Stimulated activated effector memory CD8-positive, alpha-beta T cell treated with anti-CD3 and anti-CD28 coated beads, Interleukin-12 subunit alpha, Interleukin-12 subunit beta, amount 100 ng/mL, for 72 hours (primary cell): ENCODE measurements at regions not wholly inside any gene's neighbourhood (a gene's known extent, or its start where the extent isn't known, plus 50 kb on each side); places are given as distances from the start of the nearest gene placed in this dataset.

Experiments
- ATAC-seq: fragments of 150-1000 bp; cut with Tn5 transposase; 2 replicates; pipeline ENCODE4 v1.10.0; 2021
- DNase-seq, 2 donors: peaks; one replicate each; pipeline ENCODE4 v3.0.0; 2021 to 2022; ENCODE audit warnings: low spot score in 2 of 2
- H3K27ac Mint-ChIP-seq: one replicate; pipeline ENCODE4 v1.8.0; 2022; ENCODE audit warnings: mild to moderate bottlenecking, mixed read lengths
- H3K36me3 Mint-ChIP-seq: one replicate; pipeline ENCODE4 v1.8.0; 2022; ENCODE audit warnings: mild to moderate bottlenecking, mixed read lengths
- H3K4me1 Mint-ChIP-seq: one replicate; pipeline ENCODE4 v1.8.0; 2022; ENCODE audit warnings: mixed read lengths
- H3K4me3 Mint-ChIP-seq: one replicate; pipeline ENCODE4 v1.8.0; 2022; ENCODE audit warnings: mild to moderate bottlenecking, mixed read lengths
- H3K9me3 Mint-ChIP-seq: one replicate; pipeline ENCODE4 v1.8.0; 2022; ENCODE audit warnings: mixed read lengths

DNA sequence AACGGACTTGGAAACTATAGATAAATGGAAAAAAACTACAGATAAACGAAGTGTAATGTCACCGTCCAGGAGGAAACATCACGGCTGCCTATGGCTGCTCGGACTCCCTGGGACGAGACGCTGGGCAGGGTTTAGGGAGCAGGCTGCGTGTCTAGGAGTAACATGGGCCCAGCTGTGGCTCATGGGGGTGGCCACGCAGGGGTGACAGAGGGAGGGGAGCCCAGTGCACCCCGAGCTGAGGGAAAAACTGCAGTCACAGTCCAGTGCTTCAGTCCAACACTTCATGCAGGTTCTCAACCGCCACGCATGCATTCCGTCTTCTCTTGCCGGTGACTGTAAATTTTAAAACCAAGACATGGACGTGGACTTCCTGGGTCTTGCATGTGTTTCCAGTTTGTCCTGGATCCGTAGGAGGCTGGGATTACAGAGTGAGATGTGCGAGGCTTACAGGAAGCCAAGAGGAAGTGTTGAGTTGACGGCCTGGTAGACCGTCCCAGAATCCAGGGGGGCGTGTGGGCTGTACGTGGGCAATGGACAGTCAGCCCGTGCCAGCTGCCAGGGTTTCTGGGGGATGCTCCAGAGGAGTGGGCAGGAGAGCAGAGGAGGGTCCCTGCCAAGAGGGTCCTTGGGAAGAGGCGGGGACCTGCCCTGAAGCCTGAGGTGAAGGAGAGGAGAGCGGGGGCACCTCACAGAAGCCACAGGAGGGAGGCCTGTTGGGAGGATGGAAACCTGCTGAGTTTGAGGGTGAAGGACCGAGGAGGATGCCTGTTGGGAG lies 691.4 kb downstream of the BRD1 start:
- Mint-ChIP-seq H3K4me1 (no peaks in the 10 kb centered on the region), H3K27ac (no peak overlapping the region), H3K9me3 (no peaks in the 10 kb centered on the region), H3K4me3 (no peak overlapping the region), H3K36me3 (no peaks in the 10 kb centered on the region)
- no peak for ATAC-seq
- no peak for DNase-seq

DNA sequence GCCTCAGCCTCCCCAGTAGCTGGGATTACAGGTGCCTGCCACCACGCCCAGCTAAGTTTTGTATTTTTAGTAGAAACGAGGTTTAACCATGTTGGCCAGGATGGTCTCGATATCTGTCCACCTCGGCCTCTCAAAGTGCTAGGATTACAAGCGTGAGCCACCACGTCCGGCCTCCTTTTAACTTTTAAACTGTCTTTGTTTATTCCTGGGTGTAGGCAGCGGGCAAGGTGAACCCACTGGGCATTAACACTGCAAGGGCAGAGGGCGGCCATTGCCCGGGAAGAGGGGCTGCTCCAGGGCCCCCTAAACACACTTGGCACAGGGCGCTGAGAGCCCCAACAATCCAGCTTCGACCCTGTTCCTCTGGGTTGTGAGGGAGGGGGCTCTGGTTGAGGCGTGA lies 693.6 kb downstream of the BRD1 start:
- Mint-ChIP-seq H3K9me3 (no peaks in the 10 kb centered on the region), H3K4me1 (no peaks in the 10 kb centered on the region), H3K4me3 (no peak overlapping the region), H3K27ac (no peak overlapping the region), H3K36me3 (no peaks in the 10 kb centered on the region)
- no peak for ATAC-seq
- no peak for DNase-seq

DNA sequence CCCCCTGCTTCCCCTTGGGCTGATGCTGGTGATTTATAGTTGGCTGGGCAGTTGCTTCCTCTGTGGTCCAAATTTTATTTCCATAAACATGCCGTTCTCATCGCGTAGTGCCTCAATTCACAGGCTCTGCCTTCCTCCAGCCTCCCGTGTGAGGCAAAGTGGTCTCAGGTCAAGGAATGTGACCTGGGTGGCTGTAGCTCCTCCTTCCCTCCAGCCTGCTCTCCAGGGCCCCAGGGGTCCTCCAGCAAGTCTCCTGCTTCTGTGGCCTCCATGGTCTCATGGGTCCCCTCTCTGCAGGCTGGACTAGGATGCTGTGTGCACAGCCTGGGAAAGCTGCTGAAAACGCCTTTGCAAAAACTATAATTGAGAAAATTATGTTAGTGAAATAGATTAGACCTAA lies 694.1 kb downstream of the BRD1 start:
- DNase-seq (no peak), ATAC-seq (no peak)
- H3K9me3 Mint-ChIP-seq, result no peaks in the 10 kb centered on the region
- no peaks in the 10 kb centered on the region for H3K4me1 Mint-ChIP-seq
- H3K36me3 Mint-ChIP-seq, result no peaks in the 10 kb centered on the region
- no peak overlapping the region for H3K4me3 Mint-ChIP-seq
- H3K27ac Mint-ChIP-seq, result no peak overlapping the region

DNA sequence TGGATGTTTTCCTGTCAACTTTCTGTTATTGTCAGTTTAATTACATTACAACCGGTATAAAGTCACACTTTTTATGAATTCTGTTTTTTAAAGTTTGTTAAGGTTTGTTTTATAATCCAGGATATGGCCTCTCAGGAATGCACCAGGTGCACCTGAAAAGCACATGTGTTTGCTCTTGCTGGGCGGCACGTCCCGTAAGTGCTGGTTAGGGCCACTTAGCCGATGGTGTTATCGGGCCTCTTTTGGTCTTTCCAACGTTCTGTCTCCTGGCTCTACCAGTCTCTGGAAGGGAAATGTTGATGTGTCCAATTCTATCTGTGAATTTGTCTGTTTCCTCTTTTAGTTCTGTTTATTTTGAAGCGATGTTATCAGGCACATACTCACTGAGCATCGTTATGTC lies 695.7 kb downstream of the BRD1 start:
- ATAC-seq, result no peak
- DNase-seq, result no peak
- H3K4me1 Mint-ChIP-seq, result no peaks in the 10 kb centered on the region
- H3K9me3 Mint-ChIP-seq, result no peaks in the 10 kb centered on the region
- H3K4me3 Mint-ChIP-seq, result no peak overlapping the region
- H3K36me3 Mint-ChIP-seq, result no peaks in the 10 kb centered on the region
- H3K27ac Mint-ChIP-seq, result no peak overlapping the region

DNA sequence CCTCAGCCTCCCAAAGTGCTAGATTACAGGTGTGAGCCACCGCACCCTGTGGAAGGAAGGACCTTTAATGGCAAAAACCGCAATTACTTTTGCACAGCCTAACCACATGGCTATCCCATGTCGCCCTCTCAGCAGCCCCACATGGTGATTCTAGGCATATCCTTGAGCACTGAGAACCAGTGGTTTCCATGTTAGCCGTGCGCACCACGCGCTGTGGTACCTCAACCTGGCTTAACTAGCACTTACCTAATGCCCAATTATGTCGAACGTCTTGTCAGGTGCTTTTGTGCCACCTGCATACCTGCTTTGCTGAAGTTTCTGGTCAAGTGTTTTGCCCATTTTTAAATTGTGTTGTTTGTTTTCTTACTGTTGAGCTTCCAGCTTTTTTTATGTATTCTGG lies 697.9 kb downstream of the BRD1 start:
- ATAC-seq, result no peak
- no peak overlapping the region for H3K27ac Mint-ChIP-seq
- no peaks in the 10 kb centered on the region for H3K4me1 Mint-ChIP-seq
- DNase-seq, result no peak
- no peaks in the 10 kb centered on the region for H3K9me3 Mint-ChIP-seq
- H3K4me3 Mint-ChIP-seq, result no peak overlapping the region
- H3K36me3 Mint-ChIP-seq, result no peaks in the 10 kb centered on the region

DNA sequence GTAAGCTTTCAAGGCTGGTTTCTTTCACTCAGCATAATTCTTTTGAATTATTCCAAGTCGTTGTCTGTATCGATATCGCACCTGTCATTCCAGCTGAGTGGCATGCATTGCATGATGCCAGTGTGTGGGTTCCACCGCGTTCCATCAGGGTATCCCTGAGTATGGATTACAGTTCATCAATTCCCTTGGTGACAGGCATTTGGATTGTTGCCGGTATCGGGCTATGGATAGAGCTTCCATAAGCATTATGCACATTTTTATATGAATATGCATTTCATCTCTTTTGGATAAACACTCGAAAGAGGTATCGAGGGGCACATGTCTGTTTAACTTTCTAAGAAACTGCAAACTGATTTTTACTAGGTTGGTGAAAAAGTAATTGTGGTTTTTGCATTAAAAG lies 698.8 kb downstream of the BRD1 start:
- H3K9me3 Mint-ChIP-seq, result no peaks in the 10 kb centered on the region
- H3K27ac Mint-ChIP-seq, result no peak overlapping the region
- H3K4me1 Mint-ChIP-seq, result no peaks in the 10 kb centered on the region
- H3K36me3 Mint-ChIP-seq, result no peaks in the 10 kb centered on the region
- ATAC-seq (no peak), DNase-seq (no peak)
- no peak overlapping the region for H3K4me3 Mint-ChIP-seq

DNA sequence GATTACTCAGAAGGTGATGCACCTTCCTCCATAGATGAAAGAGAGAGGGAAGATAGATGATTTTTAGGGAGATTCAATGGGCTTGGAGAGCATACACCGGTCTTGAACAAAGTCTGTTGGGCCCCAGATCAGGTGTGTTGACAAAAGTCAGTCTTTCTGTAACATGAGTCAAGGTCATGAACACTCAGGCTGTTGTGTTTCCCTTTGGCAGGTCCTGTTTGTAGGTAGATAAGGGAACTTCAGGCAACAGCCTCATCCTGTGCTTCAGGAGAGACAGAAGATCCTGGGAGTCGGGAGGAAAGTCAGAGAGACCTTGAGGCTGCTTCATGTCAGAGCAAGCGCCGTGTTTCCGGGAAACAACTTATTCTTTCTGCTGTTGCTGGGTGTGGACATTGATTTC lies 703.1 kb downstream of the BRD1 start:
- Mint-ChIP-seq H3K27ac (no peak overlapping the region), H3K4me1 (no peaks in the 10 kb centered on the region), H3K4me3 (no peak overlapping the region), H3K9me3 (no peaks in the 10 kb centered on the region), H3K36me3 (no peaks in the 10 kb centered on the region)
- no peak for ATAC-seq
- no peak for DNase-seq

DNA sequence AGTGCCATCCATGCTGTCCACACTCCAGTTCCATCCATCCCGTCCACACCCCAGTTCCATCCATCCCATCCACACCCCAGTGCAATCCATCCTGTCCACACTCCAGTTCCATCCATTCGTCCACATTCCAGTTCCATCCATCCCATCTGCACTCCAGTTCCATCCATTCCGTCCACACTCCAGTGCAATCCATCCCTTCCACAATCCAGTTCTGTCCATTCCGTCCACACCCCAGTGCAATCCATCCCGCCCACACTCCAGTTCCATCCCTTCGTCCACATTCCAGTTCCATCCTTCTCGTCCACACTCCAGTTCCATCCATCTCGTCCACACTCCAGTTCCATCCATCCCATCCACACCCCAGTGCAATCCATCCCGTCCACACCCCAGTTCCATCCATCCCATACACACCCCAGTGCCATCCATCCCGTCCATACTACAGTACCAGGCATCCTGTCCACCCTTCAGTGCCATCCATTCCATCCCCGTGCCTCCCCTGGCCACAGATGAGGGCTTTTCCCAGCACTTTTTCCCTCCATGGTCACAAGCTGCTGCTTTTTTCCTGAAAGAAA lies 704.0 kb downstream of the BRD1 start:
- Mint-ChIP-seq H3K4me1 (no peaks in the 10 kb centered on the region), H3K9me3 (no peaks in the 10 kb centered on the region), H3K36me3 (no peaks in the 10 kb centered on the region), H3K4me3 (no peak overlapping the region), H3K27ac (no peak overlapping the region)
- DNase-seq, result no peak
- ATAC-seq, result no peak

DNA sequence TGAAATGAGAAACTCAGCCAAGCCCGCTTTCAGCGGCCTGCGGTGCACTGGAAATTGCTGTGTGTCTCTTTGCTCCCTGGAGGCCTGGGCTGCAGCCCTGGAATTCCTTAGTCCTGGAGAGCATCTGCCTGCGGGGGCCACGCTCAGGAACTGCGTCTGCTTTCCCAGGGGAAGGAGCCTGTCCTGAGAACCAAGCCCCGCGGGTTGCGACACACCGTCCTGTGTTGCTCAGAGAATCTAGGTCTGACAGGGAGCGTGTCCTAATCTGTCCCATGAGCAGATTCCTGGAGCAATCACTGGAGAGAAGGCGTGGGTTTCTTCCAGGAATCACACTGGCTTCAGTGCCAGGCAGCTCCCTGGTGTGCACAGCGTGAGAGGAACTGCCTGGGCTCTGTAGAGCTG lies 708.1 kb downstream of the BRD1 start:
- DNase-seq (no peak), ATAC-seq (no peak)
- H3K4me3 Mint-ChIP-seq, result no peak overlapping the region
- no peaks in the 10 kb centered on the region for H3K9me3 Mint-ChIP-seq
- no peak overlapping the region for H3K27ac Mint-ChIP-seq
- no peaks in the 10 kb centered on the region for H3K36me3 Mint-ChIP-seq
- H3K4me1 Mint-ChIP-seq, result no peaks in the 10 kb centered on the region

DNA sequence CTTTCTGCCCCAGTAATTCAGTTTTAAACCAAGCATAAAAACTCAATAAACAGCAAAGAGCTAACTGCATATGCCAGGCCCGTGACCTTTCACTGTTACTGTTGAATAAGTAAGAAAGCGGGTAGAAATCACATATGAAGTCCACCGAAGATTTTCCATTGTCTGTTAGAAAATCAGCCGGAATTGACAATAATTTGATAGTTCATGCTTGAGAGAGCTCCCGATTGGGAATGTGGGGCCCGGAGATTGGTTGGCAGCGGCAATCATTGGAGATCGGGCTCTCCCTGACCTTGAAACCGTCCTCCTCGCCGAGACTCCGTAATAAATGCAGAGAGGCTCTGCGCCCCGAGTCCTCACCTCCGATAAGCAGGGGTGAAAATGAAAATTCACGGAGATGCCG lies 709.6 kb downstream of the BRD1 start:
- Mint-ChIP-seq H3K36me3 (no peaks in the 10 kb centered on the region), H3K4me1 (no peaks in the 10 kb centered on the region), H3K27ac (no peak overlapping the region), H3K4me3 (no peak overlapping the region), H3K9me3 (no peaks in the 10 kb centered on the region)
- ATAC-seq (no peak), DNase-seq (no peak)

DNA sequence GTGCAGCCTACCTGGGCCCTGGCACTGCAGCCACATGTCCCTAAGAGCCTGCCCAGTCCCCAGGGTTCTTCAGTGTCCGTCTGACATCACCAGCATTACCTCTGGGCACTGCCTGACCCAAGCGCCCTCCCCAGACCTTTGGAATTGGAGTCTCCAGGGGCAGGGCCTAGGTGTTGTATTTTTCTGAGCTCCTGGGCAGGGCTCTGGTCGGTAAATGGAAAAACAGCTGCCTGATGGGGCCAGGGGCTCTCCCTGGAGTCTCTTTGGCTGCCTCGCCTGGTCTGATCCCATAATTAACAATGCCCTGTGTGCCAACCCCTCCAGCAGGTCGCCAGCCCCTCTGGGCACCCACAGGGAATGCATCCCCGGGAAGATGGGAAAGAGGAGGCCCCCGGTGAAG lies 710.2 kb downstream of the BRD1 start:
- Mint-ChIP-seq H3K36me3 (no peaks in the 10 kb centered on the region), H3K4me3 (no peak overlapping the region), H3K9me3 (no peaks in the 10 kb centered on the region), H3K27ac (no peak overlapping the region), H3K4me1 (no peaks in the 10 kb centered on the region)
- ATAC-seq, result no peak
- DNase-seq, result no peak

DNA sequence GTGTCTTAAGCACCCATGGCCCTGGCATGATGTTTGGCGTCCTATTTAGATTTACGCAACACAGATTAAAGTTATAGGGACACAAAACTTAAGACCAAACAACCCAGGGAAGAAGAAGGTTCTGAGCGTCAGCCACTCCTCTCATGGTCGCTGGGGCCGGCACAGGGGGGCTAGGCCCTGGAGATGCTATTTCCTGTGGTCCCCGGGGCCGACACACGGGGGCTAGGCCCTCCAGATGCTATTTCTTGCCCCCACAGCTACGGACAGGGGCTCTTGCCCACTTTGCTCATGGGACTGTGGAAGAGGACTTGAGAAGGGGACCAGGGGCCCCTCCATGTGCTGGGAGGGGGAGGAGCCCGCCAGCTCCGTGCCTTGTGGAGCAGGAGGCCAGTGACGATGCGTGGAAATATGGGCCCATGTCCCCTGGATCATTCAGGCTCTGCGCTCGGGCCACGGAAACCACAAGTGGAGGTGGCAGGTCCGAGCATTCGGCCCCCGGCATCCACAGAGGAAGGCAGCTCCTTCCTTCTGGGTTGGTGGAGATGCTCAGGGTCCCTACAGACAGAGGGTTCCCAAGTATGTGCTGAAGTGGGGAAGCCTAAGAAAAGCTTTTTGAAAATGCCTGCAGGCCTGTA lies 711.1 kb downstream of the BRD1 start:
- Mint-ChIP-seq H3K4me3 (no peak overlapping the region), H3K9me3 (no peaks in the 10 kb centered on the region), H3K4me1 (no peaks in the 10 kb centered on the region), H3K27ac (no peak overlapping the region), H3K36me3 (no peaks in the 10 kb centered on the region)
- no peak for ATAC-seq
- DNase-seq, result no peak

DNA sequence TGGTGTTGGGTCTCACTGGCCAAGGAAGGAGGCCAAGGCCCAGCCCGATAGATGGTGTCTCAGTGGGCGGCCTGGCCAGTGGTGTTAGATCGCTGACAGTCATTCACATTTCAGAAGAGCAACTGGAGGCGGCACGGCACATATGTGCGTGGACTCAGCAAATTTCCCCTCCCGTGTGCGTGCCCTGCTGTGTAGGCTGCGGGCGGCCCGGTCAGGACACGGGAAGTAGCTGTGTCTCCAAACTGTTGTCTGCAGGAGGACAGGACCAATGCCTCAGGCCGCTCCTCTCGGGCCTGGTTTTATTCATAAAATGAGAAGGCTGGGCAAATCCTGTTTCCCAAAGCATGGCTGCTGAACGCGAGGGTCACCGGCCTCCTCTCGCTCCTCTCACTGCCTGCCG lies 711.7 kb downstream of the BRD1 start:
- H3K36me3 Mint-ChIP-seq, result no peaks in the 10 kb centered on the region
- H3K4me1 Mint-ChIP-seq, result no peaks in the 10 kb centered on the region
- no peak overlapping the region for H3K4me3 Mint-ChIP-seq
- H3K9me3 Mint-ChIP-seq, result no peaks in the 10 kb centered on the region
- H3K27ac Mint-ChIP-seq, result no peak overlapping the region
- no peak for ATAC-seq
- DNase-seq, result no peak

DNA sequence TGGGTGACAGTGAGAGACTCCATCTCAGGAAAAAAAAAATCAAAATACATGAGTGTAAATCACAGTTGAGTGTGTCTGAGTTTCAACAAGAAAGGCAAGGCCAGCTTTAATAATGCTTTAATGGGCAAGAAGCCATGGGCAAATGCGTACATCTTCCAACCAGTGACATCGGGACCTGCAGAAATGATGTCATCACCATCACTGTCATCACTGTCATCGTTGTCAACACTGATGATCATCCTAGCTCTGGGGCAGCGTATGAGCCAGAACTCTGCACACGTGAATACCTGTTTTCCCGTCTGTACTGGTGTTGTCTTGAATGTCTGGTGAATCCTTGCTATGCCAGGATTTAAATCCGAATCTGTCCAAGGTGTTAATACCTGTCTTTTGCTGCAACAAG lies 712.5 kb downstream of the BRD1 start:
- H3K36me3 Mint-ChIP-seq, result no peaks in the 10 kb centered on the region
- H3K27ac Mint-ChIP-seq, result no peak overlapping the region
- no peaks in the 10 kb centered on the region for H3K9me3 Mint-ChIP-seq
- ATAC-seq (no peak), DNase-seq (no peak)
- no peaks in the 10 kb centered on the region for H3K4me1 Mint-ChIP-seq
- no peak overlapping the region for H3K4me3 Mint-ChIP-seq

DNA sequence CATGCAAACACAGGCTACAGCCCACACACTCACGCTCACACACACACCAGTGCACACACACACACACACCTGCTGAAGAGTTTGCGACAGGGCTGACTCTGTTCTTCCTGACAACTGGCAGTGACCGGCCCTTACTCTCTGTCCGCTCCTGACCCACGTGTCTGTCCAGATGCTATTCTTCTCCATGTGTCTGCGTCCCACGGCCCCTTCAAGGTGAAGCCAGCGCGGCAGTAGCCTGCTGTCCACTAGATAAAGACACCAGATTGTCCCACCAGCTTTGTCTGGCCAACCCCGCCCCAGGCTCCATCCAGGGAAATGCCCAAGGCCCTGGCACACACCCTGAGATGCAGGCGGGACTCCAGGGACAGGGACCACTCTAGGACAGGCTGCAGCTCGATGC lies 713.9 kb downstream of the BRD1 start:
- ATAC-seq, result no peak
- H3K9me3 Mint-ChIP-seq, result no peaks in the 10 kb centered on the region
- H3K4me3 Mint-ChIP-seq, result no peak overlapping the region
- H3K27ac Mint-ChIP-seq, result no peak overlapping the region
- H3K4me1 Mint-ChIP-seq, result no peaks in the 10 kb centered on the region
- no peak for DNase-seq
- no peaks in the 10 kb centered on the region for H3K36me3 Mint-ChIP-seq
